ENCODE measurements at regions not wholly inside any gene's neighbourhood (a gene's known extent, or its start where the extent isn't known, plus 50 kb on each side); places are given as distances from the start of the nearest gene placed in this dataset.

DNA sequence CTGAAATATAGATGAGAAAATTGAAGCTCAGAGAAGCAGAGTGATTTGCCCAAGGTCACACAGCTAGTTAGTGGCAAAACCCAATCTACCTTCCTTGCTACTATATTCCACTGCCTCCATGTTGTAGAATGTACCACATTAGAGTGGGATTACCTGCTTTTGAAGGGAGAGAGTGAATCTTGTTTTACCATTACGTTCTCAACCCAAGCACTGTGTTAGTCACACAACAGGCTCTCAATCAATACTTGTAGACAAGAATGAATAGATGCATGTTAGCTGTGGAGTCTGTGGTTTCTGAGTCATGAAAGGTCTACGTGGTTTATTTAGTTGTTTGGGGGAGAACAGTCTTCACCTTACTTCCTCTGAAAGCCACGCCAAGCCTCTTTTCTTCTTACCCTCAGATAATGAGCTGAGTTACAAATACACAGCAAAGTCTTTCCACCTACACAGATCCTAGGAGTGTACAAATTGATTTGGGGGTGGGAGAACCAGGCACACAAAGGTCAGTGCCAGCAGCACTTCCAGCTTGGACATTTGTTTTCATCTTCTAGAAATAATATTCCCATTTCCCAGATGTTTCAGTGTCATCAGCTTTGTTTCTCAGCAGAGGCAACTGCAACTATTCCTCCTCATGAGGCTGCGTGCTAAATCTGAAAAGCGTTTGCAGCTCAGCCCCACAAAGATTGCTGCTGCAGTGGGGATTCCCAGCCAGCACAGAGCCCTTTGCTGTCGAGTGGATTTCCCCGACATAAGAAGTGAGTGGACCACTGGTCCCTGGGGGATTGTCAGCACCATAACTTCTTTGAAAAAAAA, 71.5 kb upstream of the ADO start:
- TF ChIP-seq CTCF (IDR thresholded peaks at IDR 0.05; ENCODE audit: low read depth, low read length) (no peak), EZH2phosphoT487 (IDR thresholded peaks at IDR 0.05; ENCODE audit: low read depth) (no peak)
